GM12872 (cell line): ENCODE measurements at regions not wholly inside any gene's neighbourhood (a gene's known extent, or its start where the extent isn't known, plus 50 kb on each side); places are given as distances from the start of the nearest gene placed in this dataset.

ENCODE experiments used
- TF ChIP-seq, protein P1 (sequence below): IDR thresholded peaks from 3 replicates; pipeline ENCODE4 v1.5.1; 2011; ENCODE audit warnings: low read depth, mild to moderate bottlenecking, low read length, moderate library complexity; ENCODE audit not compliant: insufficient read depth

DNA sequence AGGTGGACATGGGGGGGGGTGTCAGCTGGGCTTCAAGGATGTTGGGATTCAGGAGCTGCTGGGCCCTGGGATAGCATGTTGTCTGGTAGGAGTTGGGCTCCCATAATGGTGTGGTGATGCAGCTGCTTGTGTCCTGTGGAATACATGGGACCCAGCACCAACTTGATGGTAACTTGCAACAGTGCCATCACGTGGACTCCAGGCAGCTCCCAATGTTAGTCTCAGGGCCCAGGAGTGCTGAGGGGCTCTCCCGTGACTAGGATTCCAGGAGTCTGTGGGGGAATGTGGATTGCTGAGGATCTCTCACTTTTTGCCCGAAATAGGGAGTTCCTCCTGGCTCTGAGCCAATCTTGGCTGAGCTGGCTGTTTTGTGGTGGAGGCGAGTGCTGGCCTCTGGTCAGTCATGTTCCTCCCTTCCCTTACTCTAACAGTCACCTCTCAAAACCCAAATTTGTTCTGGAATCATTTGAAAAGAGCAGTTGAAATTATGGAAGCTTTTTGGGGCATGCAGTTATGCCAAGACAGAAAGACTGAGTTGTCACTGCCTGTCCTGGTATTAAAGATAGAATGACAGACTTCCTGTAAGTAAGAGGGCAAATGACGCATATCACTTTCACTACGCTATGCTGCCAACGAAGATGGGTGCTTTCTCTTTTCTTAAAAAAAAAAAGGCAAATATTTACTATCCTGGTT lies 607.1 kb downstream of the ADCYAP1 start:
- TF ChIP-seq, protein P1, sequence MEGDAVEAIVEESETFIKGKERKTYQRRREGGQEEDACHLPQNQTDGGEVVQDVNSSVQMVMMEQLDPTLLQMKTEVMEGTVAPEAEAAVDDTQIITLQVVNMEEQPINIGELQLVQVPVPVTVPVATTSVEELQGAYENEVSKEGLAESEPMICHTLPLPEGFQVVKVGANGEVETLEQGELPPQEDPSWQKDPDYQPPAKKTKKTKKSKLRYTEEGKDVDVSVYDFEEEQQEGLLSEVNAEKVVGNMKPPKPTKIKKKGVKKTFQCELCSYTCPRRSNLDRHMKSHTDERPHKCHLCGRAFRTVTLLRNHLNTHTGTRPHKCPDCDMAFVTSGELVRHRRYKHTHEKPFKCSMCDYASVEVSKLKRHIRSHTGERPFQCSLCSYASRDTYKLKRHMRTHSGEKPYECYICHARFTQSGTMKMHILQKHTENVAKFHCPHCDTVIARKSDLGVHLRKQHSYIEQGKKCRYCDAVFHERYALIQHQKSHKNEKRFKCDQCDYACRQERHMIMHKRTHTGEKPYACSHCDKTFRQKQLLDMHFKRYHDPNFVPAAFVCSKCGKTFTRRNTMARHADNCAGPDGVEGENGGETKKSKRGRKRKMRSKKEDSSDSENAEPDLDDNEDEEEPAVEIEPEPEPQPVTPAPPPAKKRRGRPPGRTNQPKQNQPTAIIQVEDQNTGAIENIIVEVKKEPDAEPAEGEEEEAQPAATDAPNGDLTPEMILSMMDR, result no peak

DNA sequence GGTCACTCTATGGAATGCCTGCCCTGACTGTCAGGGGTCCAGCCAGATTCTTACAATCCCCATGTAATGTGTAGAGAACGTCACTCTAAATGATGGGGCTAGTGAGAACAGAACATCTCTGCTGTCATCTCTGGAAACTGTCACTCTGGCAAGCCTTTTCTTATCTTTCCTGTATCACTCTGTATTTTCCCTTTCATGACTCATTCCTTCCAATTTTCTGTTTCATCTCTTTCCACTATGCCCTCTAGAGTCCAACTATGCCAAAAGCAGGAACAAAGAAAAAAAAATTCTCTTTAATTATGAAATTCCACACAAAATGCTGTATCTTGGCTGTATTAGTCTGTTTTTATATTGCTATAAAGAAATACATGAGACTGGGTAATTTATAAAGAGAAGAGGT lies 608.8 kb downstream of the ADCYAP1 start:
- TF ChIP-seq, protein P1, result no peak

DNA sequence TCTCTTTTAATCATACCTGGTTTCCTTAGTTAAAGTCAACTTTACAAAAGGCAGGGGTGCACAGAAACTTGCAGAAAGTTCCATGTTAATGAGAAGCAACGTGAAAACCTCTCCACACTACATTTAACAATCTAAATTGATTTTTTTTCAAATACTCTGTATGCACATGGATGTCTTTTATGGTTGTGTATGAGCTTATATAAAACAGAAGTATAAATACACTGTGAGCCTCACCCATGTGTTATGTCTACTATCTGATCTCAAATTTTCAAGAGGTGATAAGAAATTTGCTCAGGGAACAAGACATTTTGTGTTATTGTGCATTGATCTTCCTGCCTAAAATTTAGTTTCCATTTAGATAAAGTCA lies 617.6 kb downstream of the ADCYAP1 start:
- TF ChIP-seq, protein P1, result no peak

DNA sequence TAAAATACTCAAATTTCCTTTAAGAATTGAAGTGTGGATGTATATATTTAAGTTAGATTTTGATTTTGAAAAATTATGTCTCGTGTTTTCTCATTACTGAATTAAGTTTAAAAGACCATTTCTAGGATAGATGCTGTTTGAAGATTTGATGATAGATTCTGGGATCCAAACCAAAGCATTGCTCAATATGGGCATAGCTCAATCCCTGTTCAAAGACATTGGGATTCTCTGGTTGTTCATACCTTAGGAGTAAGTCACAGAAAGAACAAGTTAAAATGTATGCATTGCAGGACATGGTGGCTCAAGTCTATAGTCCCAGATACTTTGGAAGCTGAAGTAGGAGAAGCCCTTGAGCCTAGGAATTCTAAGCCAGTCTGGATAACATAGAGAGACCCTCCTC lies 622.3 kb downstream of the ADCYAP1 start:
- TF ChIP-seq, protein P1, result no peak

DNA sequence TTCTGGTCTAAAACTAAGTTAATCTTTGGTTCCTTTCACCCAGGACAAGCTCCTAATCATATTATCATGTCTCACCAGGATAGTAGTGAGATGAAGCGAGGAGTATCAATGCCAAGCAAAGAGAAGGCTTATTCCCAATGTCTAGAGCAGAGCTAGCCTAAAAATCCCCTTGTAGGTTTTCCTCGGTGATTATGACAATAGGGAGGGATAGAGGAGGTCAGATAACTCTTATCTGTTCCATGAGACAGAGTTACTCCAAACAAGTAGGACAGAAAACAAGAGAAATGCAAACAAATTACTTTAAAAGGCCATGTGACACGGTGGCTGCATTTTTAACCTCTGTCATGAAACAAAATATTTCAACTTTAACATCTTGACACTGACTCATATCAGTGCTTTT lies 623.1 kb downstream of the ADCYAP1 start:
- TF ChIP-seq, protein P1, result no peak

DNA sequence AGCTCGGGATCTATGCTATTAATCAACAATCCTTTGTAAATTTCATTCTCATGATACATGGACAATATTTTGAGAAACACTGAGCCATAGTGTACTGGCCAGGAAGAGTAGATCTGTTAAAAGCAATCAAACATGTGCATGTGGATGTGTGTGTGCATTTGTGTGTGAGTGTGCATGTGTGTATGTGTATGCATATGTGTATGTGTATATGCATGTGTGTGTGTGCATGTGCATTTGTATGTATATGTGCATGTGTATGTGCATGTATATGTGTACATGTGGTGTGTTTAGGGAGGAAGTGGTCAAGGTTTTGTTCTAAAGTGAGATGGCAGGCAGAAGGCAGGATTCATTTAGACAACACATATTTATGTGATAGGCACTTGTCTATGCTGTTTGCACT lies 623.8 kb downstream of the ADCYAP1 start:
- TF ChIP-seq, protein P1, result no peak

DNA sequence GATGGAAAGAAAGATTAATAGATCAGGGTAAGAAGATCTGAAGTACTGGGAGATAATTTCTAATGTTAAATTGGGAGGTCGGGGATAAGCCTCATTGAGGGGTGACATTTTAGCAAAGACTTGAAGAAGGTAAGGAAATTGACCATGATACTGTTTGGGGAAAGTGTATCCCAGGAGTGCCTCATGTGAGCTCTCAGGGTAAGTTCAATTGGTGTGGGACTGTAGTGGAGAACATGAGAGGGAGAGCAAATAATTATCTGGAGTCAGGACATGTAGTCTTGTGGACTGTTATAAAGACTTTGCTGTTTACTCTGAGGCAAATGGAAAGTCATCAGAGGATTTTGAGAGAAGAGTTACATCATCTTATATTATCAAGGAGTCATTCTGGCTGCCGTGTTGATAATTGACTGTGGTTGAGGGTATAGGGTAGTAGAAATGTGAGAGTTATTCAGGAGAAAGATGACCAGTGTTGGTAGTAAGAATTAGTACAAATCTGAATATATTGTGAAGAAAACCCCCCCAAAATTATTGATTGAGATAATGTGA lies 624.4 kb downstream of the ADCYAP1 start:
- TF ChIP-seq, protein P1, result no peak

DNA sequence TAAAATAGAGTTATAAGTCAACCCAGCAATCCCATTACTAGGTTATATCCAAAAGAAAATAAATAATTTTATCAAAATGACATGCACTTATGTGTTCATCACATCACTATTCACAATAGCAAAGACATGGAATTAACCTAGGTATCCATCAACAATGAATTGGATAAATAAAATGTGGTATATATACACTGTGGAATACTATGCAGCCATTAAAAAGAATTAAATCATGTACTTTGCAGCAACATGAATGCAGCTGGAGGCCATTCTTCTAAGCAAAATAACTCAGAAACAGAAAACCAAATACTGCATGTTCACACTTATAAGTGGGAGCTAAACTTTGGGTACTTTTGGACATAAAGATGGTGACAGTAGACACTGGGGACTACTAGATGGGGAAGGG lies 626.0 kb downstream of the ADCYAP1 start:
- TF ChIP-seq, protein P1, result no peak
